ENCODE measurements at regions not wholly inside any gene's neighbourhood (a gene's known extent, or its start where the extent isn't known, plus 50 kb on each side); places are given as distances from the start of the nearest gene placed in this dataset.

DNA sequence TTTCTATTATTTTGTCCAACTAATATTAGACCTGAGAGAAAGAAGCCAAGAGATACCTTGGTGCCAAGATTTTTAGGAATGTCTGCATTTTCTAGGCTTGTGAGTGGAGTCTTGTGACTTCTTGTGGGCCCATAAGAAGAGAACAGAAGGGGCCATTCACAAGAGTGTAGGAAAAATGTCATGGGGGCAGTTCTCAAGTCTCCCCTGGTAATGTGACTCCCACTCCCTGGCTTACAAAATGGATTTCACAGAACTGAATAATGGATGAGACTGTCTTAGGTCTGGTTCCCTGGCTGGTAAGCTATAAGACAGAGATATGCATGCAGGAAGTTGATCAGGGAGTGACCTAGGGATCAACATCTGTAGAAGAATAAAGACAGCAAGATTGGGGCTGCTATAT lies 181.3 kb downstream of the CBLN1 start:
- TF ChIP-seq CTCF (IDR thresholded peaks at IDR 0.05) (no peak), POLR2A (IDR thresholded peaks at IDR 0.05) (no peak)
